Hepatocyte (in vitro differentiated cells): ENCODE measurements at regions not wholly inside any gene's neighbourhood (a gene's known extent, or its start where the extent isn't known, plus 50 kb on each side); places are given as distances from the start of the nearest gene placed in this dataset.

Experiments
- DNase-seq: peaks from one replicate; pipeline ENCODE4 v3.0.0-alpha.2; 2016; ENCODE audit warnings: low spot score
- H2AFZ ChIP-seq: fragments of 200-600 bp; sonication (generic); 2 replicates; pipeline ENCODE4 v1.6.0; 2016; ENCODE audit warnings: antibody characterized with exemption, mild to moderate bottlenecking
- H3K27ac ChIP-seq: fragments of 200-600 bp; sonication (generic); 2 replicates; pipeline ENCODE4 v1.5.1; 2016; ENCODE audit warnings: mild to moderate bottlenecking
- H3K27me3 ChIP-seq: fragments of 200-600 bp; sonication (generic); 2 replicates; pipeline ENCODE4 v1.6.1; 2016
- H3K36me3 ChIP-seq: fragments of 200-600 bp; sonication (generic); replicated peaks from 2 replicates; pipeline ENCODE4 v1.5.1; 2016; ENCODE audit warnings: low read depth; ENCODE audit not compliant: insufficient read depth
- H3K4me1 ChIP-seq: fragments of 200-600 bp; sonication (generic); 2 replicates; pipeline ENCODE4 v1.5.1; 2016; ENCODE audit warnings: mild to moderate bottlenecking, moderate library complexity; ENCODE audit not compliant: insufficient read depth
- H3K4me2 ChIP-seq: fragments of 200-600 bp; sonication (generic); 2 replicates; pipeline ENCODE4 v1.6.0; 2016
- H3K4me3 ChIP-seq: fragments of 200-600 bp; sonication (generic); 2 replicates; pipeline ENCODE4 v1.5.1; 2016; ENCODE audit warnings: mild to moderate bottlenecking
- H3K79me2 ChIP-seq: fragments of 200-600 bp; sonication (generic); 2 replicates; pipeline ENCODE4 v1.6.0; 2017; ENCODE audit warnings: mild to moderate bottlenecking
- H3K9me2 ChIP-seq: fragments of 200-600 bp; sonication (generic); replicated peaks from 2 replicates; pipeline ENCODE4 v1.6.0; 2017; ENCODE audit warnings: mild to moderate bottlenecking; ENCODE audit not compliant: insufficient read depth
- H3K9me3 ChIP-seq: fragments of 200-600 bp; sonication (generic); 2 replicates; pipeline ENCODE4 v1.5.1; 2016; ENCODE audit warnings: low read depth, mild to moderate bottlenecking
- H4K20me1 ChIP-seq: fragments of 200-600 bp; sonication (generic); 2 replicates; pipeline ENCODE4 v1.6.0; 2016; ENCODE audit warnings: mild to moderate bottlenecking; ENCODE audit not compliant: insufficient read depth, poor library complexity, severe bottlenecking
- CTCF ChIP-seq: fragments of 200-600 bp; sonication (generic); IDR thresholded peaks from 2 replicates; pipeline ENCODE4 v1.5.1; 2016; ENCODE audit warnings: antibody characterized with exemption, mild to moderate bottlenecking; ENCODE audit not compliant: poor library complexity
- EZH2 ChIP-seq: fragments of 200-600 bp; sonication (generic); IDR thresholded peaks from 2 replicates; pipeline ENCODE4 v1.6.1; 2016; ENCODE audit warnings: antibody characterized with exemption, mild to moderate bottlenecking, borderline replicate concordance
- EZH2phosphoT487 ChIP-seq: fragments of 200-600 bp; sonication (generic); IDR thresholded peaks from one replicate; pipeline ENCODE4 v1.6.1; 2018; ENCODE audit warnings: antibody characterized with exemption, mild to moderate bottlenecking, low read depth, moderate library complexity; ENCODE audit not compliant: unreplicated experiment, severe bottlenecking
- WGBS: methylation state at CpG from one replicate; pipeline ENCODE4 v1.1.6; 2016; ENCODE audit warnings: low lambda C conversion rate; ENCODE audit errors: missing lambda C conversion rate; 5-methylcytosine and 5-hydroxymethylcytosine counted together

GRCh38 chr13:39250440-39250839, 212.2 kb downstream of the NHLRC3 start:
- Histone ChIP-seq H3K4me3 (no peak overlapping the region), H3K79me2 (no peaks in the 10 kb centered on the region), H3K9me2 (no peaks in the 10 kb centered on the region), H2AFZ (no peak overlapping the region), H3K27ac (no peak overlapping the region), H3K36me3 (no peaks in the 10 kb centered on the region), H3K27me3 (no peaks in the 10 kb centered on the region), H3K4me2 (no peak overlapping the region), H4K20me1 (no peaks in the 10 kb centered on the region), H3K9me3 (no peaks in the 10 kb centered on the region), H3K4me1 (no peaks in the 10 kb centered on the region)
- DNase-seq: no peak
- 74% methylated on average over 3 of the region's 3 CpGs for WGBS
- TF ChIP-seq CTCF (no peak), EZH2phosphoT487 (no peak), EZH2 (no peak)

GRCh38 chr13:39251340-39251739, 213.1 kb downstream of the NHLRC3 start:
- H3K27ac ChIP-seq: no peak overlapping the region
- H3K9me3 ChIP-seq: no peaks in the 10 kb centered on the region
- no peak overlapping the region for H2AFZ ChIP-seq
- H3K27me3 ChIP-seq: no peaks in the 10 kb centered on the region
- H3K4me1 ChIP-seq: no peaks in the 10 kb centered on the region
- H3K79me2 ChIP-seq: no peaks in the 10 kb centered on the region
- H3K36me3 ChIP-seq: no peaks in the 10 kb centered on the region
- no peak overlapping the region for H3K4me3 ChIP-seq
- TF ChIP-seq EZH2 (no peak), CTCF (no peak), EZH2phosphoT487 (no peak)
- H4K20me1 ChIP-seq: no peaks in the 10 kb centered on the region
- H3K4me2 ChIP-seq: no peak overlapping the region
- 97% methylated on average over 8 of the region's 8 CpGs for WGBS
- no peaks in the 10 kb centered on the region for H3K9me2 ChIP-seq
- no peak for DNase-seq

GRCh38 chr13:39253774-39254173, 215.5 kb downstream of the NHLRC3 start:
- no peaks in the 10 kb centered on the region for H4K20me1 ChIP-seq
- H3K4me2 ChIP-seq: no peak overlapping the region
- TF ChIP-seq EZH2 (no peak), CTCF (no peak), EZH2phosphoT487 (no peak)
- no peak overlapping the region for H2AFZ ChIP-seq
- H3K9me2 ChIP-seq: no peaks in the 10 kb centered on the region
- H3K9me3 ChIP-seq: no peaks in the 10 kb centered on the region
- no peaks in the 10 kb centered on the region for H3K79me2 ChIP-seq
- 64% methylated on average over 3 of the region's 3 CpGs for WGBS
- DNase-seq: no peak
- no peaks in the 10 kb centered on the region for H3K4me1 ChIP-seq
- no peaks in the 10 kb centered on the region for H3K27me3 ChIP-seq
- H3K4me3 ChIP-seq: no peak overlapping the region
- no peak overlapping the region for H3K27ac ChIP-seq
- no peaks in the 10 kb centered on the region for H3K36me3 ChIP-seq

GRCh38 chr13:39254601-39255000, 216.3 kb downstream of the NHLRC3 start:
- H3K9me3 ChIP-seq: no peaks in the 10 kb centered on the region
- no peak for DNase-seq
- H3K79me2 ChIP-seq: no peaks in the 10 kb centered on the region
- no peak overlapping the region for H3K27ac ChIP-seq
- no peak overlapping the region for H2AFZ ChIP-seq
- H3K9me2 ChIP-seq: no peaks in the 10 kb centered on the region
- H3K4me2 ChIP-seq: no peak overlapping the region
- H3K36me3 ChIP-seq: no peaks in the 10 kb centered on the region
- 72% methylated on average over 5 of the region's 5 CpGs for WGBS
- no peaks in the 10 kb centered on the region for H3K27me3 ChIP-seq
- H4K20me1 ChIP-seq: no peaks in the 10 kb centered on the region
- TF ChIP-seq EZH2phosphoT487 (no peak), EZH2 (no peak), CTCF (no peak)
- H3K4me3 ChIP-seq: no peak overlapping the region
- H3K4me1 ChIP-seq: no peaks in the 10 kb centered on the region
